GM10266 (cell line): ENCODE measurements at regions not wholly inside any gene's neighbourhood (a gene's known extent, or its start where the extent isn't known, plus 50 kb on each side); places are given as distances from the start of the nearest gene placed in this dataset.

Experiments
- DNase-seq: peaks from one replicate; pipeline ENCODE4 v3.0.0; 2012; ENCODE audit errors: extremely low spot score
- CTCF ChIP-seq: IDR thresholded peaks from 2 replicates; pipeline ENCODE4 v1.5.1; 2012; ENCODE audit warnings: mild to moderate bottlenecking, low read depth; ENCODE audit not compliant: control insufficient read depth, insufficient read depth; ENCODE audit errors: missing control alignments

- TF ChIP-seq CTCF = no peak
- no peak for DNase-seq
Measured at GRCh38 chr6:25012657-25013056, 76.9 kb upstream of the RIPOR2 start.

- no peak for DNase-seq
- peak; percentile 19 for TF ChIP-seq CTCF
Measured at GRCh38 chr6:25013246-25013645, 77.5 kb upstream of the RIPOR2 start.

GRCh38 chr6:25014369-25014768, 78.6 kb upstream of the RIPOR2 start:
- DNase-seq = no peak
- TF ChIP-seq CTCF = no peak

GRCh38 chr6:25014791-25015560, 79.2 kb upstream of the RIPOR2 start:
- TF ChIP-seq CTCF = no peak
- no peak for DNase-seq

- no peak for DNase-seq
- TF ChIP-seq CTCF = no peak
Measured at GRCh38 chr6:25016014-25016720, 80.4 kb upstream of the RIPOR2 start.

- DNase-seq = no peak
- TF ChIP-seq CTCF = no peak
Measured at GRCh38 chr6:25017486-25017885, 81.7 kb upstream of the RIPOR2 start.
